HG03139 (cell line): ENCODE measurements at regions not wholly inside any gene's neighbourhood (a gene's known extent, or its start where the extent isn't known, plus 50 kb on each side); places are given as distances from the start of the nearest gene placed in this dataset.

Experiments used
- ATAC-seq: cut with Tn5 transposase; IDR thresholded peaks from one replicate; pipeline ENCODE4 v1.9.1; 2021; ENCODE audit not compliant: unreplicated experiment

DNA sequence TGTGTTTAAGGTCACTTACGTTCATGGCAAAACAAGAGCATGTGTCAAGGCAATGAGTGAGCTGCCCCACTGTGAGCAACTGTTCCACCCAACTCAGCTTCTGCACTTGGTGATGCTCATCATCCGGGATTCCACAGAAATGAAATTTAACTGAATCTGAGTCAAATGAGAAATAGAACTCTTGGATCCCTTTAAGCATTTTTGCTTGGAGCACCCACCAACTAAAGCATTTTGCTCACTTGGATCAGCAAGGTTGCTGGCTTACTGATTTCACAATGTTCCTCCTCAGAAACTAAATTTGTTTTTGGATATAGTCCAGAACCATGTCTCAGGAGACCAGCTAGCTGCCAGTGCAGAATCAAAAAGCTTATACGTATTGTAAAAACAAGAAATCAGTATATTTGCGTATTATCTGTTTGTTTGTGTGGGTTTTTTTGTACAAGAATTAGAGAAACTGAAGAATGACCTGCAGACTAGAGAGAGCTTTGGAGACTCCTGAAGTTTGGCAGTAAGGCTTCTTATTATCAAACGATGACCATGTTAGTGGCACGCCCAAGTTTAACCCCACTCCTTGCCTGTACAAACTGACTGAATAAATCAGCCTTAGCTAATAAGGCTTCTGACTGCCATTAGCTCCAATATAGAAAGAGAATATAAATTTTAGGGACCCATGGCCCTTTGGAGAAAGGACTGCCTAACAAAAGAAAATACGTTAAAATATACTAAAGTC, 153.8 kb upstream of the FST start:
- no peak for ATAC-seq

DNA sequence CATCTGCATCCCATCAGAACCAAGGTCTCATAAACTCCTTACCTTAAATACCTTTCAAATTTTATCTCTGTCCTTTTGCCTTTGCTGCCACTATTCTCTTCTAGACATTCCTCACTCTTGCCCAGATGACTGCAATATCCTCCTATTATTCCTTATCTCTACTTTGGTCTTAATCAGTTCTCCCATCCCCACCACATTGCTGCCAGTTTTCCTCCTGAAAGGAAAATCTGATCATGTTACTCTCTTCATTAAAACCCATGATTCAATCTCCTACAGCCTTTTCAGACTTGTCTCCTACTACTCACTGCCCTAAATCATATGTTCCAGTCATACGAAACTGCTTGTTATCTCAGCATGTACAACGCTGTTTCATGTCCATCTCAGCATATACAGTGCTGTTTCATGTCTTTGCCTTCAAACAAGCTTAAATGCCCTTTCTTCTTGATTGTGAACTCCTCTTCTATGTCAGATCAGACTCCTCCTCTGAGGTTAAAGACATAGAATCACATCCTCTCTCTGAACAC, 152.6 kb upstream of the FST start:
- no peak for ATAC-seq

DNA sequence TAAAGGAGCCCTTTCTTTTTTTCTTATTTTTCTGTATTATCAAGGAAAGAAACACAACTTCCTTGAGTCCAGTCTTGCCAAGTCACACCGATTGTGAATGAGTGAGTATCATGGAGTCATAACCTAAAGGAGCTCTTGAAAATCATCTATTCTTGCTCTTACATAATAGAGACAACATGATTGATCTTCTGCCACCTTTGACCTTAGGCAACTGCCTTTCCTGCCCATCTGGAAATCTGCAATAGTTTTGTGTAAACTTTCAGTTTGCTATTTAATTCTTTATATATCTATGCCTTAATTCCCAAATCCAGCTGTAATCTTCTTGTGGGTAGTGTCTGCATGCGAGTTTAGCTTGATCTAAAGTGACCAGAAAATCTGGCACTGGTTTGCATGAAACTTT, 149.9 kb upstream of the FST start:
- ATAC-seq = no peak

DNA sequence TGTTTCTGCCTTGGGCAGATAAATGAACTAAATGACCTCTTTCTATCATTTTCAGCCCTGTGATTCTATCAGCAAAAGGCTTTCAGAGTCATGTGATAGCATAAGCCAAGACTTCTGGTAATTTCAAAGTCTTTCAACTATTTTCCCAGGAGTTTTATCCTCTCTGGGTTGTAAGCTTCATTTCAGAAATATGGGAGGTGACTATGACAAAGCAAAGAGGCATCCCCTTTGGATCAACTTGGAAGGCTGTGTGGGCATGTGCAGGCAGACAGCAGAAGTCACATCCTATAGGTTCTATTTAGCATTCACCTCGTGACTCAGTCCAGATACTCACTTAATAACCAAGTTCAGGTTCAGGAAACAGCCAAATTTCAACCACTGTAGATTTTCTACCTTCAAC, 149.0 kb upstream of the FST start:
- no peak for ATAC-seq

DNA sequence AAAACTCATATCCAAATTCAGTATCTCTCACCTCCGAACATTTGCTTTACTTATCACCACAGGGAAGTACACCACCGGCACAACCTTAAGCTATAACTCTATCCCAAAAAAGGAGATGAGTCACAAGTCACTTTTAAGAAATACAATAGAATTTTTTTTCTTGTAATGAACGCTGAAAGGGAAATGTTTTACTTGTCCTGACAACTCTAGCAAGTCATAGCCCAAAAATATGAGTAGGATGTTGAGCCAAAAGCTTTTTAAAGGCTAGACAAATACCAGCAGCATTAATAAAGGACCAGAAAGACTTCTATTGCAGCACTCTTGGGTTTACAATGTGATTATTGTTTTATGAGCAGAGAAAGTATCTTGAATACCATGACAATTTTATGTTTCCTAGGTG, 147.3 kb upstream of the FST start:
- ATAC-seq = no peak

DNA sequence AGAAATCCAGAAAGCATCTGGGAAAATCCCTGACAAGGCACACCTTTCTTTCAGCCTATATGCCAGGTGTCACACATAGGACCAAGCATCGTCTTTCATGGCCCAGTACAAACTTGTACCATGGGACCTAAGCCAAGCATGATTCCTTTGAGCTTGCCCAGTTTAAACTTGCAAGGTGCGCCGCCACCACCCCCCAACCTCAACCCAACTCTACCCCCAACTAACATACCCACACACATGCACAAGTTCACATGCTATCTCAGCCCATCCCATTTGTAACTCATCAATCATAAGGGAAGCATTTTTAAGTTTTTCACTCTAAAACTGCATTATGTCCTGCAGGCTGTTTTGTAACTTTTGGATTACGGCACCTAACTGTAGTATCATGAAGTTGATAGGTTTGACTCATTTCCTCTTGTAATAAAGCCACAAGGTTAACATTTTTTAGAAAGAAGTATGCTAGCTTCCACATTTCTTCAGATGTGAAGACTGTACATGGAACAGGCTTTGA, 145.9 kb upstream of the FST start:
- no peak for ATAC-seq

DNA sequence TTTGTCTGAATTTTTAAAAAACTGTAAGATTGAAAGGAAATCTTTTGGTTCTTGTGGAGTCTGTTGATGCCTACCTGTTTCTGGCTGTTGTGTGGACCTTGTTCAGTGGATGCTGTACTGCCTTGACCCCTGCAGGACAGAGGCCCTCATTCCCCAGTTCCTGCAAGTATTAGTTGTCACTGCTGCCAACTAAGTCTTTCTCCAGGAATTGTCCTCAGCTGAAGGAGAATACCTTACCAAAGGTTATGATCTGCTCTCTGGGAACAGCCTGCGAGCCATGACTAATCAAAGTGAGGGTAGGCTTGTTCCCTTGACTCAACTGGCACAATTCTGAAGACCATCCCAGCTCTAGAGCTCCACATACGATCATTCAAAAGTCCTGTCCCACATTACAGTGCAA, 145.3 kb upstream of the FST start:
- no peak for ATAC-seq

DNA sequence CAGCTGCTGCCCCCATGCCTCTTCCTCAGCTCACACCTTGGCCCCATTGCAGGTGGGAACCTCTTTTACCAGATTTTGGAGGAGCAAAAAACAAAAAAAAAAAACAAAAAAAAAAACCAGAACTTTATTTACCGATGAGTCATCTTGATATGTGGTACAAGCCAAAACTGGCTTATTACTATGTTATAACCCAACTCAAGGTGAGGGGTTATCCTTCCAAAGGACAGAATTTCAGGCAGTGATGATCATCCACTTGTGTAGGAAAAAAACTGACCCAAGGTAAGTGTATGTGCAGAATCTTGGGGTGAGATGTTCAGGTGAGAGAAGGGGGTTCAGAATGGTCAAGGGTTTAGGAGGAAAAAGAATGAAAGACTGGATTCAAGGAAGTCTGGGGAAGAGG, 142.6 kb upstream of the FST start:
- no peak for ATAC-seq

DNA sequence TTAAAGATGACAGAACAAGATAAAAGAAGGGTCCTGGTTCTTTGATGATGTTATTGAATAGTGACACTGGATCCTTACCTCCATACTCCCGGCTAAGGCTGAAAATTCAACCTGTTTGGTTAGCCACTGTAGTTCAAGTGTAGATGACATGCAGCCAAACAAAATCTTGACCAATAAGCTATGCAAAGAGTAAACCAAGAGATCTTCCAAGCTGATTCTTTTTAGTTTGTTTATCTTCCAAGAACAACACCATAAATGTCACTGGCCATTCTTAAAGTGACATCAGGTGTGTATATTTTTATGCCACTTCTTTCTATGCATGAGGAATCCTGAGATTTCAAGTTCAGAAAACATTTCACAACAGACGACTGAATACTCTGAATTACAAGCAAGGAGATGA, 141.5 kb upstream of the FST start:
- ATAC-seq = no peak

DNA sequence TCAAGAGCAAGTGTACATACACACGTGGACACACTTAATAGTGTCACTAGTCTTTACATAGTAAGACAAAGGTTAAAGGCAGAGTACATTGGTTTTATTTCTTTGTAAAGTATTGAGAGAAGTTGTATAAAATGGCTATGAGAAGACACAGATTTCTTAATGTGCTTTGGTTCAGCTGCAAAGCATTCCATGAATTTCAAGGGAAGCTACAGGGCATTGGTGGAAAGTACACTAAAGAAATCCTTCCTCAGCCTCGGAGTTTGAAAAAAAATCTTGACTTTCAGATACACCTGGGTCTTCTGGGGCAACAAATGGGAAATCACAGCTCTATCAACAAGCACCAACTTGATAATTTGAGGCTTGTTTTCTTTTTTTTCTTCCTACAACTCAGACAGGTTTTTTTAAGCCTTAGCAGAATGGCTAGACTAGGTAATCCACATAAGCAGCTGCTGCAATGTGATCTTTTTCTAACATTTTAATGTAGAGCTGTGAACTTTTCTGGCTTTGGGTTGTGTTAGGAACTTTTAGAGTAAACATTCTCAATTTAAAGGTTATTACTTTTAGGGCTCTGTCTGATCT, 140.4 kb upstream of the FST start:
- ATAC-seq = no peak

DNA sequence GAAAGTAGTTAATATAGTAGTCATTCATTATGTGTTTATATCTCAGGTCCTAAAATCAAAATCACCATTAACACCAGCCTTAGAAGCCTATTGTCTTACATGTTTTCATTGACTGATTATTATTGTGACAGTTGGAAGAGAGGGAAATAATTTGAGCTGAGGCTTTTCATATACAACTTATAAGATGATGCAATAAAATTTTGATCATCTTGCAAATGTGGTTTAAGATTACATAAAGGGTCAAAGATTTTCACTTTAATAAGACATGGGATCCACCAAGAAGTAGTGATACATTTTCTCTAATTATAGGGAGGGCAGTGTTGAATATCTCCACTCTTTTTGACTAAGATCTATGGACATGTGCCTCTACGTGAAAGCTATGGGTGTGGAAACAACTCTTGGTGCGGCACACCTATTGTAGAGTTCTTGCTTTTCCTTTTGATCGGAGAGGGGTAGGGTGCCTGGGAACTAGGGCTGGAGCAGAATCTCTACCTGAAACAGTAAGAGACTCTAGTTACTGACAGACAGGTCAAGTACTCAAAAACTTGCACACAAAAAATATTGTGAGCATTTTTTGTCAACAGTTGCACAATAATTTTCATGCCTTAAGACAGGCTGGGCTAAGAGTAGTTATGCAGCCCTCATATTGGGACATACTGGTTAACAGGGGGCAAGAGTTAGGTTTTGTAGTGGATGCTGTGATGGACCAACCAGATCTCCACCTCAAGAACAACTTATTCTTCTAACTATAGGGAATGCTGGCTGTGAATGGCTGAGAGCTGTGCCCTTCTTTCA, 139.3 kb upstream of the FST start:
- no peak for ATAC-seq

DNA sequence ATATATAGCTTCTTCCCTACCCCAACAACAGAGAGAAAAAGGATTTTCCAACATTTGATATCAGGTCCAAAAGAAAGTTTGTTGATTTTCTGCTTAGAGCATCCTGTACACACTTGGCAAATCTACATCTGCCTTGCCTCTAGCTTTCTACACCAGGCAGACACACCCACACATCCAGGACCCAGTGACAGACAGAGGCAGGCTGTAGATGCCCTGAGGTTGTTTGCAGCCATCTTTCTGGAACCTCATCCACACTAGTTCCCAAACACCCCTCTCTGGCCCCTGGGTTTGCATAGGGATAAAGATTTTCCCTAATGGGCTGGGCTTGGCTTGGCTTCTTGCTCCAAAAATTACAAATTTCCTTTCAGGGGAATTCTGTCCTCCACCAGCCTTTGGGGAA, 138.2 kb upstream of the FST start:
- ATAC-seq = no peak

DNA sequence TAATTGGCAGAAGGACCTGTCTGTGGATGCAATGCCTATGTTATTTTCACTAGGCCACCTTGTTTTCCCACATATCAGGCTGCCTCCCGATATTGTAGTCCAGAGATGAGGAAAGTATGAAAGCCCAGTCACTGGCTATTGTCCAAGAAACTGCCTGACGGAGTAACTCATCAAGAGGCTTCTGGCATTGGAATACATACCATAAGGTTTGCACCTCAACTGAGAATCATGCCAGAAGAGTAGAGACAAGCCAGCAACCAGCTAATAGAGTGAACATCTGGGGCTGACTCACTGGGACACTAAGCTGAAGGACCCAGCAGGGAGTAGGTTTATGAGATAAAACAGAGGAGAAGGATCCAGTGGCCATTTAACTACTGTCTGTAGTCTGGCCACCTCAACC, 137.2 kb upstream of the FST start:
- no peak for ATAC-seq

DNA sequence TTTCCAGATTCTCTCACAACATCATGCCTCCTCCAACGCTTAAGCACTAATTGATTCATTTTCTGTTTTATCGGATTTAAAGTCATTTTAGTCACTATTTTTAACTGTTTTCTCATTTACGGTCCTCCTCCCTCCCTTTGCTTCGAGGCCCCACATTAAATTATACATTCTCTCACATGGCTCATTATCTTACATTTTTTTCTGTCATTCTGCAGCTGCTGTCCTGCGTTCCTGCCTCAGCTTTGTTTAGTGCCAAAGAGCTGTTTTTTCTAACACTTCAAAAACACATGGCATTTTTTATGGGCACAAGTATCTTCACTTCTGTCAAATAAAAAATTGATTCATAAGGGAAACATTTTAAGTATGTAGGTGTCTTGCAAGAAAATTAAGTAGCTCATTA, 130.1 kb upstream of the FST start:
- no peak for ATAC-seq

DNA sequence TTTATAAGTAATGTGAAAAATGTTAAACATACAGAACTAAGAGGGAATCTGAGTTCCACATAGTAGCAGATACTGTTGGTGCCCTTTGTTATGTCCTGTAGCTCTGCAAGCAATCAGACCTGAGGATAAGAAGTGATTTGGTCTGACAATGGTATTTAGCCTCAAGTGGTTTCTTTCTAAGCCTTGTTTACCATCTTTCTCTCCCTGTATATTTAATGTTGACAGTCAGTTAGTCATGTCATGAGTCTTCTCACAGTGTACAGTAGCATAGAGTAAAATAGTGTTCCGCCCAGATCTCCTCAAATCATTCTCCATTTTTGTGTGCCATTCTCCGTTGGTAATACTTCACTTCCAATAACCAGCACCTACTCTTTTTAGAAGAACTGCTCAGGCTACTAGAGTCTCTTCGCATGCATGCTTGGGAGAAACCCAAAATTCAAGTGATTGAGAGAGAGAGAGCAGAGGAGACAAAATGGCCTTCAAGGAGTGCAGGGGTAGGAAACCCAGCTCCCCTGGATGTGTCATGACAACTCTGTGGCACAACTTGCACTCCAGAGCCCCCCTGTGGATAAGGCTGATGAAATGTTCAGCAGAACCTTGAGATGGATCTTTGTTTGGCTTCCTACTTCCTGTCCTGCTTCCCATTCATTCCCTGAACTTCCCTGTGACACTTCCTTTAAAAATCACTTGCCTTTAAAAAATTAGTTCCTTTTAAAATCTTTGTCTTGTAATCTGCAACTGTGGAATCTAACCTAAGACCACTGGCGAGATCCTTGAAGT, 129.2 kb upstream of the FST start:
- ATAC-seq = no peak

DNA sequence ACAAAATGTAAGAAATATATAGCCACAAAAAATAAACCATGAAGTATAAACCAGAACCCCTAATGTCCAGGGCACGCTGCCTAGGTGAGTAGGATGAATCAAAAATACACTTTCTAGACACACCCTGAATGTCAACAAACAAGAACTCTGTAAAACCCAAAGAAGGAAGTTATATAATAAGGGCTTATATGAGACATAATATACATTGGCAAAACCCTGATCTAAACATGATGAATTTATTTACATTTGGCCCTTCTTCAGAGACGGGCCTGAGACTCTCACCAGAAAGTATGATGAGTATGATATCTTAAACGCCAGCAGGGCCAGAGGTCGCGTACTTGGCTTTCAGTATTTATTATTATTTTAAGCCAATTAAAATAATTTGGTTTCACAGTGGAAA, 125.1 kb upstream of the FST start:
- ATAC-seq = no peak

DNA sequence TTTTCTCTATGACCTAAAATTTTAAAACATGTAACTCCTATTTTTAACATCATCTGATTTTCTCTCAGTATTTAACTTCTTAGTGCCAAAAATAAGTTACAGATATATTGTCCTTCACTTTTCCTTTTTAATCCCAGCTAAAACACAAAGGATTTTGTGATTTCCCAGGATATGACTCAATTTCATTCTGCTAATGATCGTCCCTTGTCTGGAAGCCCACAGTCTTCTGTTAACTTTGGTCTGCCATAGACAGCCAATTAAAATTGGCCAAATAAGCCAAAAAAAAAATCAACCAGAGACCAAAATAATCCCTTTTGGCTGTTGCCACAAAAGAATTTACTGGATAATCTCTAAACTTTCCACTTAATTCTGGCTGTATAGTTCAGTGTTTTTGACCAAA, 124.5 kb upstream of the FST start:
- no peak for ATAC-seq

DNA sequence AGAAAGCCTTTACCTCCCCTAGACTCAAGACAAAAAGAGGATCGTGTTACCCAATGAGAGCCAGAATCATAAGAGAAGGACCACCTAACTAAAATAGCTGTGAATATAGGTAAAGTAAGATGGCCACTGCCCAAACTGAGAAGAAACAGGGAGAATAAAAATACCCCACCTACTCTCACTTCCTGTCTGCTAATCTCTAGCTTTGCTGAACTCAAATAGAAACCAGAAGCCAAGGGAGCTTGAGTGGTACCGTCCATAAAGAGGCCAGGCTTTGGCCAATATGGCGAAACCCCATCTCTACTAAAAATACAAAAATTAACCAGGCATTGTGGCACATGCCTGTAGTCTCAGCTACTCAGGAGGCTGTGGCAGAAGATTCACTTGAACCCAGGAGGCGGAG, 123.0 kb upstream of the FST start:
- ATAC-seq = no peak

DNA sequence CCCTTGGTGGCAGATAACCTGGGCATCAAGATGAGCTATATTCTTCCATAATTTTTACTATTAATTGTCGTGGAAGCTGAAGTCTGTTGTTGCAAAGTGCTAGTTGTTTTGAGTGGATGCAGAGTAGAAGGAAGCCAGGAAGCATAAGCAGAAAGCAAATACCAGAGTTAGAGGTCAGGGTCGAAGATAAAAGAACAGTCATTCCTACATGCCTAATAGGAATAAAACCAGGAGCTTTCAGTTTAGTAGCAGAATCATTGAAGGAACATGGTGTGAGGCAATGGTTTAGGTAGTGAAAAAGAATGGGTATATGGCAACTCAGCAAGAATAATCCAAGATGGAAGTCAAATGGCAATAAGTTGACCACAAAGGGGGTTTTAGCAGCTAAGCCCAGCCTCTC, 121.6 kb upstream of the FST start:
- no peak for ATAC-seq

DNA sequence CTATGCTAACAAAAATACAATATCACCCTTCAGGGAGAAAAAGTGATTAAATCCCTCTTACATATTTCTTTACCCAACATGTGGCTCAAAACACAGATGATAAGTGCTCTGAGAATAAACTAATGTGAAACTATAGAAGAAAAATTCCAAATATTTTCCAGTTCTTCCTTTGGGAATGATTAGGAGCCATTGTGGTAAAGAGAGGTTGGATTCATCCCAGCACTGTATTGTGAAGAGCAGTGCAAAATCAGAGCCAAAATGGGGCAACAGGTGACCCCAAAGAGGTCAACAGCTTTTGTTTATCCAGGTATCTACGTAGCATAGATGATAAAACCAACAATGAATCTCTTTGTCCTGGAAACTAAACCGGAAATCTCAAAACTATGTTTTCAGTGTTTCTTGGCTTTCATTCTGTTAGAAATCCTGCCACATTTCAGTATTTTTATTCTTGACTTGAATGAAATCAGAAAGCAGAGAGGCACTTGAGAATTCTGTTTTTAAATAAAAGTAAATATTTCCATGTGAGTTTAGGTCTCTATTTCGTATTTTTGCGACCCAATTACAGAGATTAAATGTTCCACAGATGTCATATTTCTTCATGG, 120.4 kb upstream of the FST start:
- no peak for ATAC-seq

DNA sequence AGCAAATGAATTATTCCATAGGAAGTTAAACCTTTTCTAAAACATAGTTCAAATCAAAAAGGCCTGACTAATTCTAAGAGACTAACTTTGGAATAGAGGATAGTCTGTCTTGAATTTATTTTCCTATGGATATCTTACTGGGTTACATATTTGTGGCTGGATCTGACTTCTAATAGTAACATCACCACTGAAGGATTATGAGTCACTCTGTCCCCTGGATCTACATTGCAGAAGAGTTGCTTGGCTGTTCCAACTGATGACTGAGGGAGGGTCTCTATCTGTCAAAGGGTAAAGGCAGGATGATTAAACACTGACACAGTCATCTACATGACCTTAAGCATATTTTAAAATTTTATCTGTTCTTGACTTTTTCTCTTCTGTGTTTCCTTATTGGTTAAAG, 119.6 kb upstream of the FST start:
- no peak for ATAC-seq
